IMR-90 (cell line): ENCODE measurements at regions not wholly inside any gene's neighbourhood (a gene's known extent, or its start where the extent isn't known, plus 50 kb on each side); places are given as distances from the start of the nearest gene placed in this dataset.

Source experiments
- ATAC-seq: fragments of 200-7000 bp; cut with Tn5 transposase; 2 replicates; pipeline ENCODE4 v1.9.1; 2020; ENCODE audit warnings: low read depth, mild to moderate bottlenecking, moderate library complexity
- BruUV-seq: library from RNA; stranded (reverse); fragments of 400-500 nt; replicated peaks from 2 replicates; lab custom pipeline; 2021; lab: Mats Ljungman, UMichigan
- CTCF ChIA-PET: fragments of 300-600 bp; formaldehyde crosslinking; extraction: SDS; loops from one replicate; lab custom pipeline; 2021; ENCODE audit warnings: antibody characterized with exemption; lab: Yijun Ruan, JAX
- POLR2A ChIA-PET: fragments of 300-600 bp; sonication (Branson Sonifier 250); formaldehyde crosslinking; loops from one replicate; lab custom pipeline; 2022; ENCODE audit warnings: antibody characterized with exemption; ENCODE audit not compliant: unreplicated experiment; lab: Charles Lee
- DNase-seq: peaks from one replicate; pipeline ENCODE4 v3.0.0; 2013
- H2AFZ ChIP-seq: replicated peaks from 2 replicates; pipeline ENCODE3; 2013; ENCODE audit warnings: low read length, mild to moderate bottlenecking; ENCODE audit not compliant: poor library complexity
- H2AK5ac ChIP-seq: 2 replicates; pipeline ENCODE4 v1.6.1; 2013; ENCODE audit warnings: low read depth, low read length, inconsistent platforms
- H2AK9ac ChIP-seq: replicated peaks from 2 replicates; pipeline ENCODE3; 2013; ENCODE audit warnings: mild to moderate bottlenecking, low read depth, low read length, moderate library complexity; ENCODE audit not compliant: poor library complexity
- H2BK120ac ChIP-seq: 2 replicates; pipeline ENCODE4 v1.6.1; 2013; ENCODE audit warnings: low read depth, low read length, inconsistent platforms
- H2BK15ac ChIP-seq: 3 replicates; pipeline ENCODE4 v1.6.1; 2013; ENCODE audit warnings: low read depth, low read length, inconsistent platforms
- H2BK20ac ChIP-seq: 2 replicates; pipeline ENCODE4 v1.6.1; 2013; ENCODE audit warnings: low read depth, mild to moderate bottlenecking, inconsistent platforms, low read length, moderate library complexity
- H2BK5ac ChIP-seq: 2 replicates; pipeline ENCODE4 v1.6.1; 2013; ENCODE audit warnings: mild to moderate bottlenecking, low read depth, low read length, inconsistent platforms; ENCODE audit not compliant: poor library complexity, severe bottlenecking
- H3K14ac ChIP-seq: replicated peaks from 2 replicates; pipeline ENCODE4 v1.6.1; 2013; ENCODE audit warnings: low read depth, low read length, inconsistent platforms
- H3K18ac ChIP-seq: 2 replicates; pipeline ENCODE4 v1.6.1; 2013; ENCODE audit warnings: low read depth, low read length, control low read depth
- H3K23ac ChIP-seq: 2 replicates; pipeline ENCODE4 v1.6.1; 2013; ENCODE audit warnings: low read depth, low read length, inconsistent platforms
- H3K27ac ChIP-seq: 2 replicates; pipeline ENCODE4 v1.5.1; 2013; ENCODE audit warnings: mild to moderate bottlenecking, control low read depth, low read length; ENCODE audit not compliant: insufficient read depth
- H3K27me3 ChIP-seq: 2 replicates; pipeline ENCODE4 v1.6.1; 2013; ENCODE audit warnings: low read length; ENCODE audit not compliant: control insufficient read depth, insufficient read depth
- H3K36me3 ChIP-seq: 2 replicates; pipeline ENCODE4 v1.6.1; 2013; ENCODE audit warnings: low read length, mixed read lengths; ENCODE audit not compliant: control insufficient read depth, insufficient read depth
- H3K4ac ChIP-seq: 2 replicates; pipeline ENCODE4 v1.6.1; 2013; ENCODE audit warnings: low read depth, low read length, inconsistent platforms
- H3K4me1 ChIP-seq: 2 replicates; pipeline ENCODE4 v1.6.1; 2013; ENCODE audit warnings: low read length, mixed read lengths; ENCODE audit not compliant: control insufficient read depth, insufficient read depth
- H3K4me2 ChIP-seq: 2 replicates; pipeline ENCODE4 v1.6.1; 2013; ENCODE audit warnings: low read depth, mild to moderate bottlenecking, control low read depth, low read length, moderate library complexity
- H3K4me3 ChIP-seq: 2 replicates; pipeline ENCODE4 v1.5.1; 2013; ENCODE audit warnings: low read depth, mild to moderate bottlenecking, control low read depth, low read length, moderate library complexity; ENCODE audit not compliant: insufficient read depth
- H3K56ac ChIP-seq: 2 replicates; pipeline ENCODE4 v1.6.1; 2013; ENCODE audit warnings: low read length, inconsistent platforms; ENCODE audit not compliant: insufficient read depth; ENCODE audit errors: extremely low read depth
- H3K79me1 ChIP-seq, 2 experiments: 2 replicates each; pipeline ENCODE4 v1.6.1; 2013; ENCODE audit warnings: low read length in 2 of 2, inconsistent platforms in 1 of 2, low read depth in 1 of 2
- H3K9ac ChIP-seq: 2 replicates; pipeline ENCODE4 v1.6.1; 2013; ENCODE audit warnings: low read depth, low read length, control low read depth
- H3K9me1 ChIP-seq: 2 replicates; pipeline ENCODE4 v1.6.1; 2013; ENCODE audit warnings: low read length, inconsistent platforms; ENCODE audit not compliant: insufficient read depth
- H3K9me3 ChIP-seq: 2 replicates; pipeline ENCODE4 v1.6.1; 2013; ENCODE audit warnings: low read length; ENCODE audit not compliant: control insufficient read depth, insufficient read depth
- H4K20me1 ChIP-seq: 2 replicates; pipeline ENCODE4 v1.6.1; 2013; ENCODE audit warnings: low read length, inconsistent platforms; ENCODE audit not compliant: insufficient read depth
- H4K5ac ChIP-seq: 2 replicates; pipeline ENCODE4 v1.6.1; 2013; ENCODE audit warnings: mild to moderate bottlenecking, low read depth, low read length, control low read depth
- H4K8ac ChIP-seq, 2 experiments: 2 replicates each; pipeline ENCODE4 v1.6.1; 2013; ENCODE audit warnings: low read depth in 2 of 2, low read length in 2 of 2, control low read depth in 1 of 2, inconsistent platforms in 1 of 2
- H4K91ac ChIP-seq: 2 replicates; pipeline ENCODE4 v1.6.1; 2013; ENCODE audit warnings: low read depth, low read length, inconsistent platforms; ENCODE audit not compliant: insufficient read depth
- BHLHE40 ChIP-seq: fragments of 150-350 bp; IDR thresholded peaks from 2 replicates; pipeline ENCODE4 v1.6.1; 2016; ENCODE audit warnings: mild to moderate bottlenecking, low read depth, low read length
- CEBPB ChIP-seq: IDR thresholded peaks from 2 replicates; pipeline ENCODE4 v1.6.1; 2012; ENCODE audit warnings: low read depth, low read length, improper control_type of control experiment
- CHD1 ChIP-seq: IDR thresholded peaks from 2 replicates; pipeline ENCODE4 v1.6.1; 2012; ENCODE audit warnings: low read depth, low read length, improper control_type of control experiment
- FOS ChIP-seq: fragments of 150-350 bp; IDR thresholded peaks from 2 replicates; pipeline ENCODE4 v1.6.1; 2016; ENCODE audit warnings: low read depth, low read length
- MAFK ChIP-seq: IDR thresholded peaks from 2 replicates; pipeline ENCODE4 v1.6.1; 2012; ENCODE audit warnings: low read depth, low read length, improper control_type of control experiment
- MAZ ChIP-seq: IDR thresholded peaks from 2 replicates; pipeline ENCODE4 v1.6.1; 2012; ENCODE audit warnings: low read depth, mild to moderate bottlenecking, low read length, improper control_type of control experiment, moderate library complexity, borderline replicate concordance
- MXI1 ChIP-seq: IDR thresholded peaks from 2 replicates; pipeline ENCODE4 v1.6.1; 2012; ENCODE audit warnings: low read depth, mild to moderate bottlenecking, low read length, moderate library complexity, borderline replicate concordance
- NFE2L2 ChIP-seq: fragments of 150-350 bp; IDR thresholded peaks from 2 replicates; pipeline ENCODE4 v1.6.1; 2016; ENCODE audit warnings: low read depth, mild to moderate bottlenecking, low read length
- POLR2A ChIP-seq: IDR thresholded peaks from 2 replicates; pipeline ENCODE4 v1.6.1; 2012; ENCODE audit warnings: mild to moderate bottlenecking, low read depth, low read length
- RAD21 ChIP-seq: IDR thresholded peaks from 2 replicates; pipeline ENCODE4 v1.6.1; 2012; ENCODE audit warnings: low read length, improper control_type of control experiment
- RCOR1 ChIP-seq: IDR thresholded peaks from 2 replicates; pipeline ENCODE4 v1.6.1; 2012; ENCODE audit warnings: mild to moderate bottlenecking, low read length, improper control_type of control experiment; ENCODE audit not compliant: insufficient replicate concordance
- RFX5 ChIP-seq: IDR thresholded peaks from 2 replicates; pipeline ENCODE4 v1.8.0; 2012; ENCODE audit warnings: low read depth, mild to moderate bottlenecking, low read length, moderate library complexity
- SMC3 ChIP-seq: fragments of 150-350 bp; IDR thresholded peaks from 2 replicates; pipeline ENCODE4 v1.6.1; 2016; ENCODE audit warnings: low read depth, mild to moderate bottlenecking, antibody characterized with exemption, low read length, moderate library complexity
- WGBS, 2 experiments: methylation state at CpG; one replicate each; pipeline versions ENCODE4 v1.1.5 to v1.1.7; 2013; ENCODE audit warnings: missing lambda C conversion rate in 2 of 2; ENCODE audit not compliant: insufficient read length in 1 of 2; ENCODE audit errors: extremely low coverage in 2 of 2; 5-methylcytosine and 5-hydroxymethylcytosine counted together
- dilution Hi-C: fragments of 300-500 bp; cut with HindIII; formaldehyde crosslinking; loops from one replicate; pipeline ENCODE4 v1.14.3; 2018; ENCODE audit warnings: low sequenced_read_pairs; ENCODE audit not compliant: unreplicated experiment
- in situ Hi-C: fragments of 300-500 bp; cut with MboI; formaldehyde crosslinking; loops from 3 replicates; pipeline ENCODE4 v1.14.3; 2019; ENCODE audit warnings: low sequenced_read_pairs, inconsistent platforms, mixed read lengths
- intact Hi-C: fragments of 100-400 bp; cut with micrococcal nuclease; formaldehyde crosslinking; loops from 2 replicates; pipeline ENCODE4 v1.10.0; 2022
- TF ChIP-seq, protein P1 (sequence below): conservative IDR thresholded peaks from 2 replicates; pipeline ENCODE4 v1.5.1; 2012; ENCODE audit warnings: mild to moderate bottlenecking, low read depth, low read length, improper control_type of control experiment
- TF ChIP-seq, protein P2 (sequence below): fragments of 150-350 bp; IDR thresholded peaks from 2 replicates; pipeline ENCODE4 v1.6.1; 2016; ENCODE audit warnings: low read depth, mild to moderate bottlenecking, low read length, moderate library complexity, borderline replicate concordance
- TF ChIP-seq, protein P3 (sequence below): fragments of 150-350 bp; IDR thresholded peaks from 2 replicates; pipeline ENCODE4 v1.6.1; 2017; ENCODE audit warnings: mild to moderate bottlenecking, antibody characterized with exemption, low read length, low read depth

DNA sequence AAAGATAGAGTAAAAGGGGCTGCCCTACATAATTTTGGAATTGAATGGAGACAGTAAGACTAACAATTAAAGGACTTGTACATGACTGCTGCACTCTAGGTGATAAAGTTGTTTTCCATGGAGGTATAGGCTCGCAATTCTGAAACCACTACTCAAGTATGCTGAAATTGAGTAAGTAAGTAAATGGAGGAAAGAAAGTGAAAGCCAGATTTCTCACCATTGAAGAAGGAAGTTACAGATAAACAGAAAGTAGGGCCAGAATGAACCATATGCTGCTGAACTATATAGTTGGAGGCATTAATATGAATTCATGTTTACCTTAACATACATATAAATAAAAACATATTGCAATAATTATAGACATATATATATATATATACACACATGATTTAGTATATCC lies 225.7 kb upstream of the ST6GAL2 start:
- H2BK15ac ChIP-seq: no peak overlapping the region
- no peak overlapping the region for H3K56ac ChIP-seq
- H2AK5ac ChIP-seq: no peak overlapping the region
- H2BK5ac ChIP-seq: no peak overlapping the region
- H3K27me3 ChIP-seq: no peaks in the 10 kb centered on the region
- no peak overlapping the region for H2BK20ac ChIP-seq
- no peak overlapping the region for H3K14ac ChIP-seq
- H3K4ac ChIP-seq: no peak overlapping the region
- WGBS, 2 experiments: no CpG with 5 or more reads among the region's 1 CpG
- no peak overlapping the region for H2BK120ac ChIP-seq
- no peaks in the 10 kb centered on the region for H3K79me1 ChIP-seq
- H3K4me1 ChIP-seq: no peaks in the 10 kb centered on the region
- intact Hi-C loops: no loop called here
- H3K4me2 ChIP-seq: no peak overlapping the region
- ChIA-PET CTCF (no interaction called here), POLR2A (no interaction called here)
- dilution Hi-C loops: no loop called here
- H4K91ac ChIP-seq: no peak overlapping the region
- H2AFZ ChIP-seq: no peak overlapping the region
- no peaks in the 10 kb centered on the region for H4K20me1 ChIP-seq
- no peak for ATAC-seq
- H3K4me3 ChIP-seq: no peak overlapping the region
- no peak overlapping the region for H2AK9ac ChIP-seq
- H4K5ac ChIP-seq: no peak overlapping the region
- no peak overlapping the region for H3K9ac ChIP-seq
- peaks cover 7% of the 10 kb centered on the region for H3K9me3 ChIP-seq
- no peak overlapping the region for H3K18ac ChIP-seq
- in situ Hi-C loops: no loop called here
- H4K8ac ChIP-seq: no peak overlapping the region
- BruUV-seq: no TSS peak
- no peaks in the 10 kb centered on the region for H3K9me1 ChIP-seq
- no peak overlapping the region for H3K27ac ChIP-seq
- no peak for TF ChIP-seq RCOR1
- no peak for TF ChIP-seq POLR2A
- TF ChIP-seq MXI1: no peak
- no peak for TF ChIP-seq MAFK
- no peak for TF ChIP-seq CEBPB
- no peak for TF ChIP-seq BHLHE40
- TF ChIP-seq RAD21: no peak
- no peak for TF ChIP-seq RFX5
- TF ChIP-seq CHD1: no peak
- TF ChIP-seq, protein P1, sequence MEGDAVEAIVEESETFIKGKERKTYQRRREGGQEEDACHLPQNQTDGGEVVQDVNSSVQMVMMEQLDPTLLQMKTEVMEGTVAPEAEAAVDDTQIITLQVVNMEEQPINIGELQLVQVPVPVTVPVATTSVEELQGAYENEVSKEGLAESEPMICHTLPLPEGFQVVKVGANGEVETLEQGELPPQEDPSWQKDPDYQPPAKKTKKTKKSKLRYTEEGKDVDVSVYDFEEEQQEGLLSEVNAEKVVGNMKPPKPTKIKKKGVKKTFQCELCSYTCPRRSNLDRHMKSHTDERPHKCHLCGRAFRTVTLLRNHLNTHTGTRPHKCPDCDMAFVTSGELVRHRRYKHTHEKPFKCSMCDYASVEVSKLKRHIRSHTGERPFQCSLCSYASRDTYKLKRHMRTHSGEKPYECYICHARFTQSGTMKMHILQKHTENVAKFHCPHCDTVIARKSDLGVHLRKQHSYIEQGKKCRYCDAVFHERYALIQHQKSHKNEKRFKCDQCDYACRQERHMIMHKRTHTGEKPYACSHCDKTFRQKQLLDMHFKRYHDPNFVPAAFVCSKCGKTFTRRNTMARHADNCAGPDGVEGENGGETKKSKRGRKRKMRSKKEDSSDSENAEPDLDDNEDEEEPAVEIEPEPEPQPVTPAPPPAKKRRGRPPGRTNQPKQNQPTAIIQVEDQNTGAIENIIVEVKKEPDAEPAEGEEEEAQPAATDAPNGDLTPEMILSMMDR: no peak
- TF ChIP-seq SMC3: no peak
- TF ChIP-seq, protein P2, sequence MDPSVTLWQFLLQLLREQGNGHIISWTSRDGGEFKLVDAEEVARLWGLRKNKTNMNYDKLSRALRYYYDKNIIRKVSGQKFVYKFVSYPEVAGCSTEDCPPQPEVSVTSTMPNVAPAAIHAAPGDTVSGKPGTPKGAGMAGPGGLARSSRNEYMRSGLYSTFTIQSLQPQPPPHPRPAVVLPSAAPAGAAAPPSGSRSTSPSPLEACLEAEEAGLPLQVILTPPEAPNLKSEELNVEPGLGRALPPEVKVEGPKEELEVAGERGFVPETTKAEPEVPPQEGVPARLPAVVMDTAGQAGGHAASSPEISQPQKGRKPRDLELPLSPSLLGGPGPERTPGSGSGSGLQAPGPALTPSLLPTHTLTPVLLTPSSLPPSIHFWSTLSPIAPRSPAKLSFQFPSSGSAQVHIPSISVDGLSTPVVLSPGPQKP: no peak
- TF ChIP-seq, protein P3, sequence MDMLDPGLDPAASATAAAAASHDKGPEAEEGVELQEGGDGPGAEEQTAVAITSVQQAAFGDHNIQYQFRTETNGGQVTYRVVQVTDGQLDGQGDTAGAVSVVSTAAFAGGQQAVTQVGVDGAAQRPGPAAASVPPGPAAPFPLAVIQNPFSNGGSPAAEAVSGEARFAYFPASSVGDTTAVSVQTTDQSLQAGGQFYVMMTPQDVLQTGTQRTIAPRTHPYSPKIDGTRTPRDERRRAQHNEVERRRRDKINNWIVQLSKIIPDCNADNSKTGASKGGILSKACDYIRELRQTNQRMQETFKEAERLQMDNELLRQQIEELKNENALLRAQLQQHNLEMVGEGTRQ: no peak
- TF ChIP-seq MAZ: no peak
- no peak for TF ChIP-seq FOS
- no peak for TF ChIP-seq NFE2L2
- DNase-seq: no peak
- H3K36me3 ChIP-seq: no peaks in the 10 kb centered on the region
- no peak overlapping the region for H3K23ac ChIP-seq
